GM12878 (cell line): ENCODE measurements at regions not wholly inside any gene's neighbourhood (a gene's known extent, or its start where the extent isn't known, plus 50 kb on each side); places are given as distances from the start of the nearest gene placed in this dataset.

ENCODE experiments used
- ATAC-seq: fragments of 200-7000 bp; cut with Tn5 transposase; 3 replicates; pipeline ENCODE4 v1.9.1; 2020; ENCODE audit warnings: mild to moderate bottlenecking, moderate library complexity
- BruUV-seq: library from RNA; stranded (reverse); fragments of 400-500 nt; replicated peaks from 2 replicates; lab custom pipeline; 2021; lab: Mats Ljungman, UMichigan
- CTCF ChIA-PET: fragments of 300-600 bp; sonication (Branson Sonifier 250); formaldehyde crosslinking; extraction: SDS; loops from one replicate; lab custom pipeline; 2021; ENCODE audit warnings: inconsistent platforms; lab: Yijun Ruan, JAX
- POLR2A ChIA-PET: fragments of 350-600 bp; formaldehyde crosslinking; extraction: SDS; loops from one replicate; lab custom pipeline; 2021; ENCODE audit warnings: inconsistent platforms; lab: Charles Lee
- RAD21 ChIA-PET: fragments of 300-600 bp; sonication (Branson Sonifier 250); formaldehyde crosslinking; loops from one replicate; lab custom pipeline; 2023; ENCODE audit warnings: antibody characterized with exemption; ENCODE audit not compliant: unreplicated experiment; lab: Charles Lee
- SMC1A ChIA-PET: fragments of 300-600 bp; sonication (Branson Sonifier 250); formaldehyde crosslinking; loops from one replicate; lab custom pipeline; 2023; ENCODE audit not compliant: unreplicated experiment, uncharacterized antibody; lab: Charles Lee
- DNase-seq: peaks from one replicate; pipeline ENCODE4 v3.0.0-alpha.2; 2011; ENCODE audit warnings: low read depth, low spot score
- FAIRE-seq: peaks from 3 replicates; lab custom pipeline; 2011; peaks lifted over from hg19 to GRCh38; lab: Jason Lieb, UNC
- H2AFZ ChIP-seq: 2 replicates; pipeline ENCODE4 v1.6.0; 2011; ENCODE audit warnings: low read depth, low read length, control low read depth; ENCODE audit not compliant: control insufficient read depth
- H3K27ac ChIP-seq: 2 replicates; pipeline ENCODE4 v1.5.1; 2011; ENCODE audit warnings: control low read depth; ENCODE audit not compliant: control insufficient read depth, insufficient read depth
- H3K27me3 ChIP-seq, 2 experiments: replicated peaks in 1 of 2; 2 replicates each; pipeline versions ENCODE4 v1.6.0 to v1.6.1; 2011; ENCODE audit warnings: low read length in 1 of 2; ENCODE audit not compliant: control insufficient read depth in 2 of 2, insufficient read depth in 2 of 2
- H3K36me3 ChIP-seq, 2 experiments: 2 replicates each; pipeline ENCODE4 v1.5.1; 2011; ENCODE audit warnings: low read length in 1 of 2; ENCODE audit not compliant: control insufficient read depth in 2 of 2, insufficient read depth in 2 of 2
- H3K4me1 ChIP-seq: 2 replicates; pipeline ENCODE4 v1.6.1; 2011; ENCODE audit warnings: mild to moderate bottlenecking, low read length, moderate library complexity, mixed read lengths; ENCODE audit not compliant: control insufficient read depth, insufficient read depth
- H3K4me2 ChIP-seq: 2 replicates; pipeline ENCODE4 v1.6.0; 2011; ENCODE audit warnings: control low read depth; ENCODE audit not compliant: control insufficient read depth, insufficient read depth
- H3K4me3 ChIP-seq: fragments of 200-600 bp; sonication (generic); 2 replicates; pipeline ENCODE4 v1.5.1; 2016
- H3K79me2 ChIP-seq: 2 replicates; pipeline ENCODE4 v1.6.0; 2011; ENCODE audit warnings: low read length; ENCODE audit not compliant: control insufficient read depth, insufficient read depth
- H3K9ac ChIP-seq: 2 replicates; pipeline ENCODE4 v1.8.0; 2011; ENCODE audit warnings: low read length, control low read depth, mixed read lengths; ENCODE audit not compliant: control insufficient read depth, insufficient read depth
- H3K9me3 ChIP-seq: replicated peaks from 3 replicates; pipeline ENCODE4 v1.5.1; 2011; ENCODE audit warnings: mild to moderate bottlenecking, low read length; ENCODE audit not compliant: control insufficient read depth, insufficient read depth
- H4K20me1 ChIP-seq: 2 replicates; pipeline ENCODE4 v1.6.0; 2011; ENCODE audit not compliant: control insufficient read depth, insufficient read depth
- BCL11A ChIP-seq: IDR thresholded peaks from 2 replicates; pipeline ENCODE4 v1.6.1; 2011; ENCODE audit warnings: low read depth, low read length
- CBX3 ChIP-seq: fragments of 200-600 bp; sonication (generic); IDR thresholded peaks from 2 replicates; pipeline ENCODE4 v1.6.1; 2016; ENCODE audit warnings: low read depth, borderline replicate concordance
- GABPA ChIP-seq: IDR thresholded peaks from 2 replicates; pipeline ENCODE4 v1.6.1; 2014; ENCODE audit warnings: antibody characterized with exemption, low read depth, mild to moderate bottlenecking, inconsistent platforms
- HDGF ChIP-seq: fragments of 450-650 bp; IDR thresholded peaks from 2 replicates; pipeline ENCODE4 v1.6.1; 2016; ENCODE audit warnings: antibody characterized with exemption
- NFYA ChIP-seq: IDR thresholded peaks from 2 replicates; pipeline ENCODE4 v1.6.1; 2011; ENCODE audit warnings: low read depth, mild to moderate bottlenecking, low read length, improper control_type of control experiment, borderline replicate concordance
- NR2C1 ChIP-seq: fragments of 450-650 bp; IDR thresholded peaks from 2 replicates; pipeline ENCODE4 v1.6.1; 2017; ENCODE audit warnings: antibody characterized with exemption, mild to moderate bottlenecking, moderate library complexity
- TAF1 ChIP-seq: IDR thresholded peaks from 2 replicates; pipeline ENCODE4 v1.6.1; 2011; ENCODE audit warnings: mild to moderate bottlenecking, low read depth, low read length, borderline replicate concordance
- TCF3 ChIP-seq: IDR thresholded peaks from 2 replicates; pipeline ENCODE4 v1.6.1; 2012; ENCODE audit warnings: low read depth, mild to moderate bottlenecking, low read length, borderline replicate concordance; ENCODE audit not compliant: insufficient read depth
- WGBS: methylation state at CpG from one replicate; pipeline ENCODE4 v1.1.6; 2016; ENCODE audit warnings: low lambda C conversion rate; ENCODE audit not compliant: insufficient replicate concordance, insufficient coverage; ENCODE audit errors: missing lambda C conversion rate; 5-methylcytosine and 5-hydroxymethylcytosine counted together
- in situ Hi-C: fragments of 300-500 bp; cut with MboI; formaldehyde crosslinking; loops from 9 replicates; pipeline ENCODE4 v1.14.3; 2018; ENCODE audit warnings: mixed read lengths
- intact Hi-C: fragments of 100-400 bp; cut with micrococcal nuclease; formaldehyde crosslinking; loops from one replicate; pipeline ENCODE4 v1.14.2; 2022; ENCODE audit not compliant: unreplicated experiment
- TF ChIP-seq, protein P1 (sequence below): fragments of 450-650 bp; IDR thresholded peaks from 2 replicates; pipeline ENCODE4 v1.6.1; 2014; ENCODE audit warnings: mild to moderate bottlenecking
- TF ChIP-seq, protein P2 (sequence below): IDR thresholded peaks from 2 replicates; pipeline ENCODE4 v1.6.1; 2011; ENCODE audit warnings: borderline replicate concordance, low read depth, mild to moderate bottlenecking, moderate library complexity, mixed read lengths, low read length; ENCODE audit not compliant: insufficient read depth; ENCODE audit errors: extremely low read length
- TF ChIP-seq, protein P3 (sequence below): IDR thresholded peaks from 2 replicates; pipeline ENCODE4 v1.6.1; 2012; ENCODE audit warnings: low read length, inconsistent platforms

DNA sequence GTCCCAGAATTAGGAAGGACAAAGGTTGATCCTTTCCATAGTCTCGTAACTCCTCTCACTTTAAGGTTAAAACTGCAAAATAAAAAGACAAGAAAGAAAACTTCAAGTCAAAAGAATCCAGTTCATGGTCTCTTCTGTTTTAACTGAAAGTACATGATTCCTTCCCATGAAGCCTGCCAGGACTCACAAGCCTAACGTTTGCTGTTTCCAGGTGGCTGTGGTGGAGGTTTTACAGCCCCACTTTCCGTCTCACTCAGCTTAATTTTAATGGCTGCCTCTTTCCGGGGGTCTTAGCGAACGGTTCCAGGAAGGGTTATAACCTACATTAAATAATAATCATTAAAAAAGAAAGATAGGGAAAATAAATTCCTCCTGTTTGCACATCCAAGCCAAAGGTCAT is 136.8 kb upstream of the SPAG17 start:
- intact Hi-C loops (no loop called here), in situ Hi-C loops (no loop called here)
- H3K4me1 ChIP-seq = no peaks in the 10 kb centered on the region
- no peaks in the 10 kb centered on the region for H3K27me3 ChIP-seq
- no TSS peak for BruUV-seq
- H3K79me2 ChIP-seq = no peaks in the 10 kb centered on the region
- POLR2A ChIA-PET = no interaction called here
- H3K9ac ChIP-seq = no peak overlapping the region
- no peak overlapping the region for H3K4me2 ChIP-seq
- CTCF ChIA-PET = no interaction called here
- H2AFZ ChIP-seq = no peak overlapping the region
- DNase-seq = no peak
- SMC1A ChIA-PET = interaction anchor here (1.0 kb wide), 1 partner anchor 16 kb away, joined by 3 read pairs; no protein-coding TSS in a partner anchor
- H3K9me3 ChIP-seq = no peaks in the 10 kb centered on the region
- H3K36me3 ChIP-seq = no peaks in the 10 kb centered on the region
- H3K27ac ChIP-seq = no peak overlapping the region
- FAIRE-seq = no peak
- 22% methylated on average over 6 of the region's 6 CpGs for WGBS
- no peak for ATAC-seq
- H3K4me3 ChIP-seq = no peak overlapping the region
- no peaks in the 10 kb centered on the region for H4K20me1 ChIP-seq
- RAD21 ChIA-PET = no interaction called here
- TF ChIP-seq, protein P1, sequence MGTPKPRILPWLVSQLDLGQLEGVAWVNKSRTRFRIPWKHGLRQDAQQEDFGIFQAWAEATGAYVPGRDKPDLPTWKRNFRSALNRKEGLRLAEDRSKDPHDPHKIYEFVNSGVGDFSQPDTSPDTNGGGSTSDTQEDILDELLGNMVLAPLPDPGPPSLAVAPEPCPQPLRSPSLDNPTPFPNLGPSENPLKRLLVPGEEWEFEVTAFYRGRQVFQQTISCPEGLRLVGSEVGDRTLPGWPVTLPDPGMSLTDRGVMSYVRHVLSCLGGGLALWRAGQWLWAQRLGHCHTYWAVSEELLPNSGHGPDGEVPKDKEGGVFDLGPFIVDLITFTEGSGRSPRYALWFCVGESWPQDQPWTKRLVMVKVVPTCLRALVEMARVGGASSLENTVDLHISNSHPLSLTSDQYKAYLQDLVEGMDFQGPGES = no peak
- no peak for TF ChIP-seq GABPA
- no peak for TF ChIP-seq NR2C1
- no peak for TF ChIP-seq HDGF

DNA sequence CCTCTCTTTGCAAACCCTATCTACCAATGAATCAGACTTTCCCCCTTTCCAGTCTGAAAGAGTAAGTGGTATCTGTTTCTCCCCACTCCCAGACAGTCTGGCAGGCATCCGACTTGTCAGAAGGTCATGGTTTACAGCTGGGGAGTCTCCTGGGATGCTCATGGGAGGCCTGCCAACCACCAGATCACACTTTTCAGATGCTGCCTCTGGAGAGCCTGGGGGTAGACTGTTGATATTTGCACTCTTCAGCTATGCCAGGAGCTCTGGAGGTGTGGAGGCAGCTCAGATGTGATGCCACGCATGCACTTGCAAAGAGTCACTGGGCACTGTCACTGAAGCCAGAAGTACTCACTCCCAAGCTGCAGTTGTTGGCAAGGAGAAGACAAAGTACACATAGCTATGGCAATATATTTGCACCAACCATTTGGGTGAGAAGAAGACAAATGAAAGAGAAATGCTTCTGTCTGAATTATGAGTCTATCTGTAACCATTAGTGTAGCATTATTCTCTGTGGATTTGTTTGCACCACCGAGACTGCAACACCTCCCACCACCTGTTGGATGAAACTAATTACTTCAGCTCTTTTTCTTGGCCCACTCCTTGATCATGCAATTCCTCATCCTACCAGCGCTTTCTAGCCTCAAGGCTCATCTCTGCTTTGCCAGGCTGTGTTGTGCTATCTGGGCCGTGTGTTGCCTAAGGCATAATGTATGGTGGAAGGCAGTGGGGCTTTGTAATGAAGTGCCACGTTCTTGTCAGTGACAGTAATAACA is 133.0 kb upstream of the SPAG17 start:
- CTCF ChIA-PET = interaction anchor here (1.0 kb wide), 1 partner anchor 311 kb away, joined by 3 read pairs; no protein-coding TSS in a partner anchor
- Histone ChIP-seq H3K36me3 (no peaks in the 10 kb centered on the region), H3K9ac (no peak overlapping the region), H3K4me1 (no peaks in the 10 kb centered on the region), H2AFZ (no peak overlapping the region), H3K79me2 (no peaks in the 10 kb centered on the region), H3K9me3 (no peaks in the 10 kb centered on the region), H3K4me2 (no peak overlapping the region), H3K27me3 (no peaks in the 10 kb centered on the region), H3K4me3 (no peak overlapping the region), H4K20me1 (no peaks in the 10 kb centered on the region), H3K27ac (no peak overlapping the region)
- RAD21 ChIA-PET = no interaction called here
- no TSS peak for BruUV-seq
- SMC1A ChIA-PET = interaction anchor here (0.7 kb wide), 1 partner anchor 16 kb away, joined by 3 read pairs; no protein-coding TSS in a partner anchor
- DNase-seq (no peak), FAIRE-seq (no peak), ATAC-seq (no peak)
- intact Hi-C loops (no loop called here), in situ Hi-C loops (no loop called here)
- POLR2A ChIA-PET = no interaction called here
- WGBS = 56% methylated on average over 6 of the region's 6 CpGs
- TF ChIP-seq NFYA = no peak
- no peak for TF ChIP-seq TCF3
- TF ChIP-seq BCL11A = no peak
- TF ChIP-seq, protein P2, sequence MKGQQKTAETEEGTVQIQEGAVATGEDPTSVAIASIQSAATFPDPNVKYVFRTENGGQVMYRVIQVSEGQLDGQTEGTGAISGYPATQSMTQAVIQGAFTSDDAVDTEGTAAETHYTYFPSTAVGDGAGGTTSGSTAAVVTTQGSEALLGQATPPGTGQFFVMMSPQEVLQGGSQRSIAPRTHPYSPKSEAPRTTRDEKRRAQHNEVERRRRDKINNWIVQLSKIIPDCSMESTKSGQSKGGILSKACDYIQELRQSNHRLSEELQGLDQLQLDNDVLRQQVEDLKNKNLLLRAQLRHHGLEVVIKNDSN = no peak
- TF ChIP-seq HDGF = no peak
- no peak for TF ChIP-seq TAF1
- no peak for TF ChIP-seq CBX3
- TF ChIP-seq, protein P3, sequence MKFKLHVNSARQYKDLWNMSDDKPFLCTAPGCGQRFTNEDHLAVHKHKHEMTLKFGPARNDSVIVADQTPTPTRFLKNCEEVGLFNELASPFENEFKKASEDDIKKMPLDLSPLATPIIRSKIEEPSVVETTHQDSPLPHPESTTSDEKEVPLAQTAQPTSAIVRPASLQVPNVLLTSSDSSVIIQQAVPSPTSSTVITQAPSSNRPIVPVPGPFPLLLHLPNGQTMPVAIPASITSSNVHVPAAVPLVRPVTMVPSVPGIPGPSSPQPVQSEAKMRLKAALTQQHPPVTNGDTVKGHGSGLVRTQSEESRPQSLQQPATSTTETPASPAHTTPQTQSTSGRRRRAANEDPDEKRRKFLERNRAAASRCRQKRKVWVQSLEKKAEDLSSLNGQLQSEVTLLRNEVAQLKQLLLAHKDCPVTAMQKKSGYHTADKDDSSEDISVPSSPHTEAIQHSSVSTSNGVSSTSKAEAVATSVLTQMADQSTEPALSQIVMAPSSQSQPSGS = no peak
